ENCODE measurements at regions not wholly inside any gene's neighbourhood (a gene's known extent, or its start where the extent isn't known, plus 50 kb on each side); places are given as distances from the start of the nearest gene placed in this dataset.

DNA sequence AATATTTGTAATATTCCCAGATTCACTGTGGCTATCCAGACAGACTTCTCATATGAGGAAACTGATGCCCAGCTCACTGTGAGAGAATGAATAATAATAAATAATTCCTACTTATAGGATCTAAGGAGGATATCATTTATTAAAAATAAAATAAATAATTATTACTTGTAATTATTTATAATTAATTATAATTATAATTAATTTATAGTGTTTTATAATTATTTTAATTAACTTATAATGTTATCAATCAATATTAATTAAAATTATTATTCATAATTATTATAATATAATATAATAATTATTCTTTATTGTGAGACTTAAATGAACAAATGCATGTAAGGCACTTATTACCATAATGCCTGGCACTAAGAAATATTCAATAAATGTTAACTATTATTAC lies 192.8 kb downstream of the GALC start:
- H3K27me3 ChIP-seq (replicated peaks in 1 of 2; ENCODE audit: control insufficient read depth in 2 of 2, insufficient read depth in 2 of 2, low read length in 1 of 2) = no peaks in the 10 kb centered on the region
- H3K27ac ChIP-seq (ENCODE audit: control insufficient read depth, insufficient read depth) = no peak overlapping the region
- no peaks in the 10 kb centered on the region for H3K79me2 ChIP-seq (ENCODE audit: control insufficient read depth, insufficient read depth, low read length)
- TF ChIP-seq, protein P1, sequence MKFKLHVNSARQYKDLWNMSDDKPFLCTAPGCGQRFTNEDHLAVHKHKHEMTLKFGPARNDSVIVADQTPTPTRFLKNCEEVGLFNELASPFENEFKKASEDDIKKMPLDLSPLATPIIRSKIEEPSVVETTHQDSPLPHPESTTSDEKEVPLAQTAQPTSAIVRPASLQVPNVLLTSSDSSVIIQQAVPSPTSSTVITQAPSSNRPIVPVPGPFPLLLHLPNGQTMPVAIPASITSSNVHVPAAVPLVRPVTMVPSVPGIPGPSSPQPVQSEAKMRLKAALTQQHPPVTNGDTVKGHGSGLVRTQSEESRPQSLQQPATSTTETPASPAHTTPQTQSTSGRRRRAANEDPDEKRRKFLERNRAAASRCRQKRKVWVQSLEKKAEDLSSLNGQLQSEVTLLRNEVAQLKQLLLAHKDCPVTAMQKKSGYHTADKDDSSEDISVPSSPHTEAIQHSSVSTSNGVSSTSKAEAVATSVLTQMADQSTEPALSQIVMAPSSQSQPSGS (IDR thresholded peaks at IDR 0.05; ENCODE audit: low read length) = no peak
- TF ChIP-seq FOXK2 (IDR thresholded peaks at IDR 0.05) (no peak), SMAD5 (IDR thresholded peaks at IDR 0.05; ENCODE audit: low read depth) (no peak), ZNF274 (IDR thresholded peaks at IDR 0.05; ENCODE audit: insufficient read depth, insufficient read length) (no peak)
- TF ChIP-seq, protein P2, sequence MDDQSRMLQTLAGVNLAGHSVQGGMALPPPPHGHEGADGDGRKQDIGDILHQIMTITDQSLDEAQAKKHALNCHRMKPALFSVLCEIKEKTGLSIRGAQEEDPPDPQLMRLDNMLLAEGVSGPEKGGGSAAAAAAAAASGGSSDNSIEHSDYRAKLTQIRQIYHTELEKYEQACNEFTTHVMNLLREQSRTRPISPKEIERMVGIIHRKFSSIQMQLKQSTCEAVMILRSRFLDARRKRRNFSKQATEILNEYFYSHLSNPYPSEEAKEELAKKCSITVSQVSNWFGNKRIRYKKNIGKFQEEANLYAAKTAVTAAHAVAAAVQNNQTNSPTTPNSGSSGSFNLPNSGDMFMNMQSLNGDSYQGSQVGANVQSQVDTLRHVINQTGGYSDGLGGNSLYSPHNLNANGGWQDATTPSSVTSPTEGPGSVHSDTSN (IDR thresholded peaks at IDR 0.05; ENCODE audit: insufficient replicate concordance, low read depth, low read length) = no peak
- H3K4me3 ChIP-seq = no peak overlapping the region
- RAD21 ChIA-PET (ENCODE audit: unreplicated experiment) = no interaction called here
- no peak for DNase-seq (ENCODE audit: low read depth, low spot score)
- no peak overlapping the region for H3K9ac ChIP-seq (ENCODE audit: control insufficient read depth, insufficient read depth, low read length)
- SMC1A ChIA-PET (ENCODE audit: uncharacterized antibody, unreplicated experiment) = no interaction called here
- intact Hi-C loops (cut with micrococcal nuclease; ENCODE audit: unreplicated experiment) (no loop called here), in situ Hi-C loops (cut with MboI) (no loop called here)
- FAIRE-seq = no peak
- no peak overlapping the region for H3K4me2 ChIP-seq (ENCODE audit: control insufficient read depth, insufficient read depth)
- CTCF ChIA-PET = no interaction called here
- H4K20me1 ChIP-seq (ENCODE audit: control insufficient read depth, insufficient read depth) = no peaks in the 10 kb centered on the region
- no peaks in the 10 kb centered on the region for H3K9me3 ChIP-seq (replicated peaks; ENCODE audit: control insufficient read depth, insufficient read depth, low read length)
- ATAC-seq = no peak
- no TSS peak for BruUV-seq (replicated peaks)
- POLR2A ChIA-PET = no interaction called here
- no peaks in the 10 kb centered on the region for H3K4me1 ChIP-seq (ENCODE audit: control insufficient read depth, insufficient read depth, low read length)
- no peaks in the 10 kb centered on the region for H3K36me3 ChIP-seq (ENCODE audit: control insufficient read depth in 2 of 2, insufficient read depth in 2 of 2, low read length in 1 of 2)
- H2AFZ ChIP-seq (ENCODE audit: control insufficient read depth, low read depth, low read length) = no peak overlapping the region

DNA sequence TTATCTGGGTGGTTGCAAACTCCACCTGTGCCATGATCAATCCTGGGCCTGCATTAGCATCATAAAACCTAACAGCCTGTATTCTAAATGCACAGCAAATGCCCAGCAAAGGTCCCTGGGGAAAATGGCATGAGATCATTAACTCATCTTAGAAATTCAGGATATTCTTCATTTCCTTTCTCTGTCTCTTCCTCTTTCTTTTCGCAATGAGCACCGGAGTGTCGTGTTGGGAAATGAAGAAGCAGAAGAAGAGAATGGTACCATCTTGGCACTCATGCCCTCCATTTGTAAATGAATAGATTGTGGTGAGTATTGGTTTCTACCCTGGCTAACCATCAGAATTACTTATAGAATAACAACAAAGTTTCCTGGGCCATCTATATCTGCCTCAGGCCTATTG lies 193.6 kb downstream of the GALC start:
- intact Hi-C loops (cut with micrococcal nuclease; ENCODE audit: unreplicated experiment) = no loop called here
- 77% methylated on average over 3 of the region's 3 CpGs for WGBS (ENCODE audit: insufficient coverage, insufficient replicate concordance, low lambda C conversion rate, missing lambda C conversion rate)
- H3K79me2 ChIP-seq (ENCODE audit: control insufficient read depth, insufficient read depth, low read length) = no peaks in the 10 kb centered on the region
- ChIA-PET RAD21 (ENCODE audit: unreplicated experiment) (no interaction called here), CTCF (interaction anchor here (0.6 to 1.0 kb wide), 2 partner anchors 8 to 47 kb away, joined by 3 to 4 read pairs; no protein-coding TSS in a partner anchor), POLR2A (no interaction called here), SMC1A (ENCODE audit: uncharacterized antibody, unreplicated experiment) (interaction anchor here (0.6 kb wide), 1 partner anchor 320 kb away, joined by 3 read pairs; no protein-coding TSS in a partner anchor)
- in situ Hi-C loops (cut with MboI) = no loop called here
- no peaks in the 10 kb centered on the region for H3K9me3 ChIP-seq (replicated peaks; ENCODE audit: control insufficient read depth, insufficient read depth, low read length)
- H3K27ac ChIP-seq (ENCODE audit: control insufficient read depth, insufficient read depth) = no peak overlapping the region
- H3K9ac ChIP-seq (ENCODE audit: control insufficient read depth, insufficient read depth, low read length) = no peak overlapping the region
- no TSS peak for BruUV-seq (replicated peaks)
- no peak for FAIRE-seq
- H3K4me2 ChIP-seq (ENCODE audit: control insufficient read depth, insufficient read depth) = no peak overlapping the region
- no peak overlapping the region for H3K4me3 ChIP-seq
- no peaks in the 10 kb centered on the region for H4K20me1 ChIP-seq (ENCODE audit: control insufficient read depth, insufficient read depth)
- no peaks in the 10 kb centered on the region for H3K4me1 ChIP-seq (ENCODE audit: control insufficient read depth, insufficient read depth, low read length)
- DNase-seq (ENCODE audit: low read depth, low spot score) = no peak
- no peak overlapping the region for H2AFZ ChIP-seq (ENCODE audit: control insufficient read depth, low read depth, low read length)
- ATAC-seq = no peak
- H3K36me3 ChIP-seq (ENCODE audit: control insufficient read depth in 2 of 2, insufficient read depth in 2 of 2, low read length in 1 of 2) = no peaks in the 10 kb centered on the region
- H3K27me3 ChIP-seq (replicated peaks in 1 of 2; ENCODE audit: control insufficient read depth in 2 of 2, insufficient read depth in 2 of 2, low read length in 1 of 2) = no peaks in the 10 kb centered on the region
- no peak for TF ChIP-seq YBX1 (IDR thresholded peaks at IDR 0.05)
- TF ChIP-seq, protein P3, sequence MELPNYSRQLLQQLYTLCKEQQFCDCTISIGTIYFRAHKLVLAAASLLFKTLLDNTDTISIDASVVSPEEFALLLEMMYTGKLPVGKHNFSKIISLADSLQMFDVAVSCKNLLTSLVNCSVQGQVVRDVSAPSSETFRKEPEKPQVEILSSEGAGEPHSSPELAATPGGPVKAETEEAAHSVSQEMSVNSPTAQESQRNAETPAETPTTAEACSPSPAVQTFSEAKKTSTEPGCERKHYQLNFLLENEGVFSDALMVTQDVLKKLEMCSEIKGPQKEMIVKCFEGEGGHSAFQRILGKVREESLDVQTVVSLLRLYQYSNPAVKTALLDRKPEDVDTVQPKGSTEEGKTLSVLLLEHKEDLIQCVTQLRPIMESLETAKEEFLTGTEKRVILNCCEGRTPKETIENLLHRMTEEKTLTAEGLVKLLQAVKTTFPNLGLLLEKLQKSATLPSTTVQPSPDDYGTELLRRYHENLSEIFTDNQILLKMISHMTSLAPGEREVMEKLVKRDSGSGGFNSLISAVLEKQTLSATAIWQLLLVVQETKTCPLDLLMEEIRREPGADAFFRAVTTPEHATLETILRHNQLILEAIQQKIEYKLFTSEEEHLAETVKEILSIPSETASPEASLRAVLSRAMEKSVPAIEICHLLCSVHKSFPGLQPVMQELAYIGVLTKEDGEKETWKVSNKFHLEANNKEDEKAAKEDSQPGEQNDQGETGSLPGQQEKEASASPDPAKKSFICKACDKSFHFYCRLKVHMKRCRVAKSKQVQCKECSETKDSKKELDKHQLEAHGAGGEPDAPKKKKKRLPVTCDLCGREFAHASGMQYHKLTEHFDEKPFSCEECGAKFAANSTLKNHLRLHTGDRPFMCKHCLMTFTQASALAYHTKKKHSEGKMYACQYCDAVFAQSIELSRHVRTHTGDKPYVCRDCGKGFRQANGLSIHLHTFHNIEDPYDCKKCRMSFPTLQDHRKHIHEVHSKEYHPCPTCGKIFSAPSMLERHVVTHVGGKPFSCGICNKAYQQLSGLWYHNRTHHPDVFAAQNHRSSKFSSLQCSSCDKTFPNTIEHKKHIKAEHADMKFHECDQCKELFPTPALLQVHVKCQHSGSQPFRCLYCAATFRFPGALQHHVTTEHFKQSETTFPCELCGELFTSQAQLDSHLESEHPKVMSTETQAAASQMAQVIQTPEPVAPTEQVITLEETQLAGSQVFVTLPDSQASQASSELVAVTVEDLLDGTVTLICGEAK (IDR thresholded peaks at IDR 0.05; ENCODE audit: borderline replicate concordance) = no peak
- no peak for TF ChIP-seq MTA3 (IDR thresholded peaks at IDR 0.05; ENCODE audit: borderline replicate concordance, low read length)
- no peak for TF ChIP-seq BMI1 (IDR thresholded peaks at IDR 0.05; ENCODE audit: borderline replicate concordance)
- TF ChIP-seq TCF12 (IDR thresholded peaks at IDR 0.05; ENCODE audit: low read depth, low read length) = no peak
- no peak for TF ChIP-seq FOXM1 (IDR thresholded peaks at IDR 0.05; ENCODE audit: low read depth, low read length)
- TF ChIP-seq NR2C2 (IDR thresholded peaks at IDR 0.05; ENCODE audit: borderline replicate concordance, control insufficient read depth, insufficient read length, low read depth) = no peak
- TF ChIP-seq NBN (IDR thresholded peaks at IDR 0.05) = no peak
- no peak for TF ChIP-seq NRF1 (conservative IDR thresholded peaks at IDR 0.05; ENCODE audit: low read depth, low read length)
